Chondrocyte (in vitro differentiated cells): ENCODE measurements at regions not wholly inside any gene's neighbourhood (a gene's known extent, or its start where the extent isn't known, plus 50 kb on each side); places are given as distances from the start of the nearest gene placed in this dataset.
"Not testable (repeated sequence)": the region's sequence is repeated elsewhere in the genome, so short reads cannot be mapped to it uniquely, and the experiment has no call there.

Source experiments
- DNase-seq: peaks from one replicate; pipeline ENCODE4 v3.0.0; 2021; ENCODE audit warnings: mixed read lengths, low spot score
- H3K27ac Mint-ChIP-seq: one replicate; pipeline ENCODE4 v1.8.0; 2021; ENCODE audit warnings: mild to moderate bottlenecking, moderate library complexity, mixed read lengths; ENCODE audit not compliant: unreplicated experiment
- H3K27me3 Mint-ChIP-seq: 2 replicates; pipeline ENCODE4 v1.8.0; 2021; ENCODE audit warnings: low read depth, mixed read lengths
- H3K36me3 Mint-ChIP-seq: 2 replicates; pipeline ENCODE4 v1.8.0; 2021; ENCODE audit warnings: low read depth, mixed read lengths
- H3K4me1 Mint-ChIP-seq: 2 replicates; pipeline ENCODE4 v1.8.0; 2021; ENCODE audit warnings: low read depth, mild to moderate bottlenecking, mixed read lengths
- H3K4me3 Mint-ChIP-seq: one replicate; pipeline ENCODE4 v1.8.0; 2021; ENCODE audit warnings: mild to moderate bottlenecking, moderate library complexity, mixed read lengths; ENCODE audit not compliant: unreplicated experiment
- H3K9me3 Mint-ChIP-seq: 2 replicates; pipeline ENCODE4 v1.8.0; 2021; ENCODE audit warnings: low read depth, mixed read lengths

GRCh38 chr18:14606546-14606945 lies 63.1 kb upstream of the POTEC start:
- not testable (repeated sequence) for H3K4me1 Mint-ChIP-seq, H3K4me3 Mint-ChIP-seq, DNase-seq, H3K27ac Mint-ChIP-seq, H3K27me3 Mint-ChIP-seq, H3K36me3 Mint-ChIP-seq
- H3K9me3 Mint-ChIP-seq: peaks cover 32% of the 10 kb centered on the region

- H3K4me3 Mint-ChIP-seq: not testable (repeated sequence)
- peaks cover 32% of the 10 kb centered on the region for H3K9me3 Mint-ChIP-seq
Observed at GRCh38 chr18:14607360-14607759, 64.0 kb upstream of the POTEC start.

GRCh38 chr18:14612422-14612821 lies 69.0 kb upstream of the POTEC start:
- H3K36me3 Mint-ChIP-seq, DNase-seq, H3K4me1 Mint-ChIP-seq, H3K4me3 Mint-ChIP-seq, H3K27ac Mint-ChIP-seq, H3K27me3 Mint-ChIP-seq: not testable (repeated sequence)
- peaks cover 15% of the 10 kb centered on the region for H3K9me3 Mint-ChIP-seq

More at GRCh38 chr18:14607360-14607759, 64.0 kb upstream of the POTEC start:
- H3K4me1 Mint-ChIP-seq, DNase-seq, H3K27ac Mint-ChIP-seq, H3K36me3 Mint-ChIP-seq, H3K27me3 Mint-ChIP-seq: not testable (repeated sequence)

- H3K4me3 Mint-ChIP-seq, H3K4me1 Mint-ChIP-seq, H3K36me3 Mint-ChIP-seq, DNase-seq, H3K27me3 Mint-ChIP-seq, H3K27ac Mint-ChIP-seq: not testable (repeated sequence)
- peaks cover 21% of the 10 kb centered on the region for H3K9me3 Mint-ChIP-seq
Observed at GRCh38 chr18:14614485-14614884, 71.1 kb upstream of the POTEC start.

GRCh38 chr18:14627336-14627735 lies 83.9 kb upstream of the POTEC start:
- H3K27me3 Mint-ChIP-seq, H3K4me3 Mint-ChIP-seq, H3K27ac Mint-ChIP-seq, DNase-seq, H3K36me3 Mint-ChIP-seq, H3K4me1 Mint-ChIP-seq: not testable (repeated sequence)
- peaks cover 12% of the 10 kb centered on the region for H3K9me3 Mint-ChIP-seq

GRCh38 chr18:14628323-14628978 lies 85.1 kb upstream of the POTEC start:
- H3K27ac Mint-ChIP-seq, H3K4me1 Mint-ChIP-seq, H3K27me3 Mint-ChIP-seq, H3K36me3 Mint-ChIP-seq, DNase-seq, H3K4me3 Mint-ChIP-seq: not testable (repeated sequence)
- peaks cover 12% of the 10 kb centered on the region for H3K9me3 Mint-ChIP-seq

- H3K27ac Mint-ChIP-seq, H3K36me3 Mint-ChIP-seq, DNase-seq, H3K4me1 Mint-ChIP-seq, H3K4me3 Mint-ChIP-seq, H3K27me3 Mint-ChIP-seq: not testable (repeated sequence)
- H3K9me3 Mint-ChIP-seq: peaks cover 12% of the 10 kb centered on the region
Observed at GRCh38 chr18:14628979-14629325, 85.6 kb upstream of the POTEC start.

- not testable (repeated sequence) for DNase-seq, H3K9me3 Mint-ChIP-seq, H3K27ac Mint-ChIP-seq, H3K4me1 Mint-ChIP-seq, H3K36me3 Mint-ChIP-seq, H3K27me3 Mint-ChIP-seq, H3K4me3 Mint-ChIP-seq
Observed at GRCh38 chr18:14632976-14633375, 89.6 kb upstream of the POTEC start.

GRCh38 chr18:14638008-14638407 lies 94.6 kb upstream of the POTEC start:
- not testable (repeated sequence) for H3K4me1 Mint-ChIP-seq, H3K27me3 Mint-ChIP-seq, H3K4me3 Mint-ChIP-seq, H3K27ac Mint-ChIP-seq, H3K36me3 Mint-ChIP-seq, DNase-seq
- H3K9me3 Mint-ChIP-seq: peaks cover 17% of the 10 kb centered on the region

- H3K9me3 Mint-ChIP-seq: peaks cover 32% of the 10 kb centered on the region
- not testable (repeated sequence) for H3K4me3 Mint-ChIP-seq, H3K27me3 Mint-ChIP-seq, H3K36me3 Mint-ChIP-seq, H3K4me1 Mint-ChIP-seq, H3K27ac Mint-ChIP-seq
- DNase-seq: peak; percentile 90
Observed at GRCh38 chr18:14641121-14641520, 97.7 kb upstream of the POTEC start.

GRCh38 chr18:14643715-14644290 lies 100.4 kb upstream of the POTEC start:
- H3K4me1 Mint-ChIP-seq, H3K27me3 Mint-ChIP-seq, H3K36me3 Mint-ChIP-seq, H3K4me3 Mint-ChIP-seq, H3K27ac Mint-ChIP-seq, DNase-seq: not testable (repeated sequence)
- H3K9me3 Mint-ChIP-seq: peaks cover 32% of the 10 kb centered on the region

- not testable (repeated sequence) for H3K4me1 Mint-ChIP-seq, H3K27me3 Mint-ChIP-seq, H3K27ac Mint-ChIP-seq, H3K36me3 Mint-ChIP-seq, H3K4me3 Mint-ChIP-seq, DNase-seq
- H3K9me3 Mint-ChIP-seq: peaks cover 30% of the 10 kb centered on the region
Observed at GRCh38 chr18:14693051-14693450, 54.9 kb upstream of the ANKRD30B start.

- H3K36me3 Mint-ChIP-seq, H3K27ac Mint-ChIP-seq, H3K4me1 Mint-ChIP-seq, H3K4me3 Mint-ChIP-seq, DNase-seq, H3K27me3 Mint-ChIP-seq: not testable (repeated sequence)
- peaks cover 28% of the 10 kb centered on the region for H3K9me3 Mint-ChIP-seq
Observed at GRCh38 chr18:14693882-14694281, 54.1 kb upstream of the ANKRD30B start.
